ENCODE measurements at regions not wholly inside any gene's neighbourhood (a gene's known extent, or its start where the extent isn't known, plus 50 kb on each side); places are given as distances from the start of the nearest gene placed in this dataset.

GRCh38 chr1:34470401-34470800 lies 284.4 kb upstream of the GJB5 start:
- Histone ChIP-seq H3K4me3 (no peak overlapping the region), H3K9me1 (ENCODE audit: control insufficient read depth, insufficient read depth, low read length) (no peaks in the 10 kb centered on the region), H3K36me3 (ENCODE audit: control insufficient read depth, insufficient read depth, low read length) (no peaks in the 10 kb centered on the region), H3K9me3 (replicated peaks; ENCODE audit: control insufficient read depth, insufficient read depth, low read depth, low read length) (no peaks in the 10 kb centered on the region), H3K4me1 (replicated peaks in 1 of 2; ENCODE audit: control insufficient read depth in 2 of 2, insufficient read depth in 2 of 2, low read length in 2 of 2) (no peaks in the 10 kb centered on the region), H2AFZ (ENCODE audit: low read depth, low read length) (no peak overlapping the region), H3K4me2 (ENCODE audit: insufficient read depth, low read length) (no peak overlapping the region), H3K79me2 (ENCODE audit: control insufficient read depth, insufficient read depth, low read length) (no peaks in the 10 kb centered on the region), H4K20me1 (replicated peaks; ENCODE audit: control insufficient read depth, insufficient read depth, low read length) (no peaks in the 10 kb centered on the region), H3K27ac (ENCODE audit: extremely low read depth, low read depth, low read length) (no peak overlapping the region), H3K9ac (ENCODE audit: insufficient read depth in 1 of 2, low read depth in 2 of 2, low read length in 2 of 2) (no peak overlapping the region), H3K27me3 (ENCODE audit: control insufficient read depth in 2 of 2, insufficient read depth in 2 of 2, low read length in 2 of 2) (no peaks in the 10 kb centered on the region; a peak in 1 of 5 replicates)
- CTCF ChIA-PET (ENCODE audit: low intra/inter-chr PET ratio) = no interaction called here
- BruUV-seq (replicated peaks) = no TSS peak
- POLR2A ChIA-PET = interaction anchor here (1.2 kb wide), 1 partner anchor 10 kb away, joined by 3 read pairs; no protein-coding TSS in a partner anchor
- no peak for TF ChIP-seq PYGO2 (tag; IDR thresholded peaks at IDR 0.05)
- TF ChIP-seq, protein P1, sequence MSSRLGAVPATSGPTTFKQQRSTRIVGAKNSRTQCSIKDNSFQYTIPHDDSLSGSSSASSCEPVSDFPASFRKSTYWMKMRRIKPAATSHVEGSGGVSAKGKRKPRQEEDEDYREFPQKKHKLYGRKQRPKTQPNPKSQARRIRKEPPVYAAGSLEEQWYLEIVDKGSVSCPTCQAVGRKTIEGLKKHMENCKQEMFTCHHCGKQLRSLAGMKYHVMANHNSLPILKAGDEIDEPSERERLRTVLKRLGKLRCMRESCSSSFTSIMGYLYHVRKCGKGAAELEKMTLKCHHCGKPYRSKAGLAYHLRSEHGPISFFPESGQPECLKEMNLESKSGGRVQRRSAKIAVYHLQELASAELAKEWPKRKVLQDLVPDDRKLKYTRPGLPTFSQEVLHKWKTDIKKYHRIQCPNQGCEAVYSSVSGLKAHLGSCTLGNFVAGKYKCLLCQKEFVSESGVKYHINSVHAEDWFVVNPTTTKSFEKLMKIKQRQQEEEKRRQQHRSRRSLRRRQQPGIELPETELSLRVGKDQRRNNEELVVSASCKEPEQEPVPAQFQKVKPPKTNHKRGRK (tag; IDR thresholded peaks at IDR 0.05) = no peak
- no peak for TF ChIP-seq FOXK2 (conservative IDR thresholded peaks at IDR 0.05 in 1 of 2, IDR thresholded peaks at IDR 0.05 in 1 of 2; ENCODE audit: low read depth in 2 of 2)
- no peak for TF ChIP-seq HINFP (tag; conservative IDR thresholded peaks at IDR 0.05; ENCODE audit: low read depth)
- no peak for DNase-seq (ENCODE audit: extremely low read depth in 1 of 4, low spot score in 3 of 4)
- no peak for FAIRE-seq
- in situ Hi-C loops (cut with MboI) = no loop called here
- intact Hi-C loops (cut with micrococcal nuclease) = no loop called here
- 0% methylated on average over 6 of the region's 6 CpGs for WGBS (ENCODE audit: insufficient coverage, low coverage, missing lambda C conversion rate)
- no peak for ATAC-seq

Data from K562 (cell line).